ENCODE measurements at regions not wholly inside any gene's neighbourhood (a gene's known extent, or its start where the extent isn't known, plus 50 kb on each side); places are given as distances from the start of the nearest gene placed in this dataset.

DNA sequence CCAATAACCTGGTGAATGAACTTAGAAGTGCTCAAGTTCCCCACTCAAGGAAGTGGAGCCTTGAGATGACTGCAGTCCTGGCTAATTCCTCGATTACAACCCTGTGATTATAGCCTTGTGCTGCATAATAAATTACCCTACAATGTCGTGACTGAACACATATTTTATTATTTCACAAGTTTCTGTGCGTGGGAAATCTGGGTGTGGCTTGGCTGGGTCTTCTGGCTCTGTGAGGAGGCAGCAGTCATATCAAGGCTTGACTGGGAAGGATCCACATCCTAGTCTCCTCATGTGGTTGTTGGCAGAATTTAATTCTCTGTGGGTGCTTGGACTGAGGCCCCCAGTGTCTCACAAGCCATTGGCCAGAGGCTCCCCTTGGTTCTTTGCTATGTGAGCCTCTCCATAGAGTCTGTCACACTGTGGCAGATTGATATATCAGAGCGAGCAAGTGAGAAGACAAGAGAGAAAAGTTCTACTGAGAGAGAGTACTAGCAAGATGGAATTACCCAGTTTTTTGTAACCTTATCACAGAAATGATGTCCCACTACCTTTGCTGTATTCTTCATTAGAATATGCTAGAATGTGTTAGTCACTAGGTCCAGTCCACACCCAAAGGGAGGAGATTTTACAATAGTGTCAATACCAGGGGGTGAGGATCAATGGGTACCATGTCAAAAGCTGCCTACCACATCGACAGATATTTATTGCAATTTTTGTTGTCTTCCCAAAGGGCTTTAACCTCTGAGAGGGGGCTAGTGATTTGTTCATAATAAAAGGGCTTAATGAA, 102.8 kb upstream of the TBC1D5 start:
- H3K27me3 ChIP-seq = no peaks in the 10 kb centered on the region
- H3K4me3 ChIP-seq = no peak overlapping the region
- no peaks in the 10 kb centered on the region for H3K36me3 ChIP-seq
- TF ChIP-seq, protein P1, sequence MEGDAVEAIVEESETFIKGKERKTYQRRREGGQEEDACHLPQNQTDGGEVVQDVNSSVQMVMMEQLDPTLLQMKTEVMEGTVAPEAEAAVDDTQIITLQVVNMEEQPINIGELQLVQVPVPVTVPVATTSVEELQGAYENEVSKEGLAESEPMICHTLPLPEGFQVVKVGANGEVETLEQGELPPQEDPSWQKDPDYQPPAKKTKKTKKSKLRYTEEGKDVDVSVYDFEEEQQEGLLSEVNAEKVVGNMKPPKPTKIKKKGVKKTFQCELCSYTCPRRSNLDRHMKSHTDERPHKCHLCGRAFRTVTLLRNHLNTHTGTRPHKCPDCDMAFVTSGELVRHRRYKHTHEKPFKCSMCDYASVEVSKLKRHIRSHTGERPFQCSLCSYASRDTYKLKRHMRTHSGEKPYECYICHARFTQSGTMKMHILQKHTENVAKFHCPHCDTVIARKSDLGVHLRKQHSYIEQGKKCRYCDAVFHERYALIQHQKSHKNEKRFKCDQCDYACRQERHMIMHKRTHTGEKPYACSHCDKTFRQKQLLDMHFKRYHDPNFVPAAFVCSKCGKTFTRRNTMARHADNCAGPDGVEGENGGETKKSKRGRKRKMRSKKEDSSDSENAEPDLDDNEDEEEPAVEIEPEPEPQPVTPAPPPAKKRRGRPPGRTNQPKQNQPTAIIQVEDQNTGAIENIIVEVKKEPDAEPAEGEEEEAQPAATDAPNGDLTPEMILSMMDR (IDR thresholded peaks at IDR 0.05) = no peak
- no peak for DNase-seq
- no peaks in the 10 kb centered on the region for H3K9me3 ChIP-seq
- H3K27ac ChIP-seq = no peak overlapping the region
- intact Hi-C loops (cut with DNase I; ENCODE audit: low total_unique reads) = loop anchor here (10.0 kb wide), 1 partner anchor 580 kb away; no protein-coding TSS in a partner anchor
- peaks cover 0 to 6% (median 2%) of the 10 kb centered on the region in 4 donors for H3K4me1 ChIP-seq
- WGBS, 5 donors = 54 to 59% (median 55%) methylated on average over 5 of the region's 5 CpGs

DNA sequence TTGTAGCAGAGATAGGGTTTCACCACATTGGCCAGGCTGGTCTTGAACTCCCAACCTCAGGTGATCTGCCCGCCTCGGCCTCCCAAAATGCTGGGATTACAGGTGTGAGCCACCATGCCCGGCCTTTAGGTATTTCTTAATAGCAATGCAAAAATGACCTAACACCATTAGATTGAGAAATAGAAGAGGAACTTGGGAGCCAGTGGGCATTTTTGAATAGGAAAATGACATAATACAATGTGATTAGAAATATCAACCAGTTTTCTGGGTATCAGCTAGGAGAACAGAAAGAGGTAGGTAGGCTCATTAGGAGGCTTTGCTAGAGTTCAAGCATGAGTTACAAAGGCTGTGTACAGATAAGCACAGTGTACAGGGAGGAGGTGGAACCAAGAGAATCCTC, 101.8 kb upstream of the TBC1D5 start:
- Histone ChIP-seq H3K4me3 (no peak overlapping the region), H3K36me3 (no peaks in the 10 kb centered on the region), H3K27ac (no peak overlapping the region), H3K27me3 (no peaks in the 10 kb centered on the region), H3K9me3 (no peaks in the 10 kb centered on the region), H3K4me1 (peaks cover 0 to 6% (median 2%) of the 10 kb centered on the region in 4 donors)
- 92 to 100% (median 95%) methylated on average over 3 of the region's 3 CpGs for WGBS, 5 donors
- TF ChIP-seq, protein P1 (IDR thresholded peaks at IDR 0.05) = no peak
- TF ChIP-seq EP300 (IDR thresholded peaks at IDR 0.05) (no peak), POLR2A (IDR thresholded peaks at IDR 0.05) (no peak), POLR2AphosphoS5 (IDR thresholded peaks at IDR 0.05) (no peak)
- intact Hi-C loops (cut with DNase I; ENCODE audit: low total_unique reads) = loop anchor here (5.0 to 10.0 kb wide), 2 partner anchors 412 to 579 kb away; no protein-coding TSS in a partner anchor
- no peak for DNase-seq

DNA sequence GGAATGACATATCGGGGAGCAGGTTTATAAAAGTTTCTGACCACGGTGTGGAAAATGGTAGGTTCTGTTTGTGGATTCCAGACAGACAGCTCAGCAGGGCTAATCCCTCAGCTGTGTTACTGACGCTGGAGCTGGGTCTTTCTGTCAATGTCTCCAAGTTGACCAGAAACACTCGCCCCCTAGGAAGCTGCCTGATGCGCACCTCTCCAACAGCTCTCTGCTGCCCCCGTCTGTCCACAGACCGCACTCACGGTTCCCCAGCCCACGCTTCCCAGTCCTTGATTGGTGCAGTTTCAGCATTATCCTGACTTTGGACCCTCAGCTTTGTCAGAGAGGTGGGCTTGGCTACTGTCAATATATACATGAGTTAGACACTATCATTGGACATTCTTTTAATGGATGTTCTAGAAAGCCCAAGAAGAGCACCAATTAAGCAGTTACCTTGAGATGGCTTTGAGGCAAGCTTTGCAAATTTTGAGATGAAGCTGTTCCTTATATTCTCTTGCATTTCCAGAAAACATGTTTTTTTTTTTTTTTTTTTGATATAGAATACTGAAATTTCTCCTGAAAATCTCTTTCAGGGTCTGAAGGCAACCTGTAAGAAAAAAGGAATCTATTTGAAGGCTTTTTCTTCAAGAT, 98.9 kb upstream of the TBC1D5 start:
- Histone ChIP-seq H3K27ac (no peak overlapping the region), H3K4me1 (peaks cover 0 to 4% (median 1%) of the 10 kb centered on the region in 4 donors), H3K9me3 (no peaks in the 10 kb centered on the region), H3K4me3 (no peak overlapping the region), H3K27me3 (peaks cover 0 to 3% (median 0%) of the 10 kb centered on the region in 3 donors), H3K36me3 (no peaks in the 10 kb centered on the region)
- 11 to 16% (median 13%) methylated on average over 8 to 9 of the region's 9 CpGs for WGBS, 5 donors
- peak; percentile 74 to 86 for DNase-seq
- intact Hi-C loops (cut with DNase I; ENCODE audit: low total_unique reads) = loop anchor here (5.0 to 10.0 kb wide), 2 partner anchors 409 to 577 kb away; no protein-coding TSS in a partner anchor
- TF ChIP-seq EP300 (IDR thresholded peaks at IDR 0.05) = no peak
- TF ChIP-seq, protein P1 (IDR thresholded peaks at IDR 0.05) = peak in 5 of 7 experiments; percentile 82 to 89 (median 85)

DNA sequence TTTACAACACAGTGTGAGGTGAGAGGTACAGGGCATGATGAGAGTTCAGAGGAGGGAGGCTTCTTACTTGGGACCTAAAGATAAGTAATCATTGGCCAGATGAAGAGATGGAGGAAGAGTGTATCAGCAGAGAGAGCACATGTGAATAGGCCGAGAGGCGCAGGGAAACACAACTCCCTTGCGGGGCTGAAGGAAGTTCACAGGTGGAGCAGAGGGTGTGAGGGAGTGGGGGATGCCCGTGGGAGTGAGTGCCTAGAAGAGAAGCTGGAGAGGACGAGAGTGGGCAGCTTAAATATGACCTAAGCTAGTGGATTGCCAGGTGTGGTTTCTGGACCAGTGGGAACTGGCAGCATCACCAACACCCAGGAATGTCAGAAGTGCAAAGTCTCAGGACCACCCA, 98.2 kb upstream of the TBC1D5 start:
- intact Hi-C loops (cut with DNase I; ENCODE audit: low total_unique reads) = loop anchor here (5.0 to 10.0 kb wide), 2 partner anchors 408 to 576 kb away; no protein-coding TSS in a partner anchor
- Histone ChIP-seq H3K27me3 (peaks cover 0 to 3% (median 0%) of the 10 kb centered on the region in 3 donors), H3K4me3 (no peak overlapping the region), H3K4me1 (peaks cover 0 to 4% (median 0%) of the 10 kb centered on the region in 4 donors), H3K27ac (no peak overlapping the region), H3K9me3 (no peaks in the 10 kb centered on the region), H3K36me3 (no peaks in the 10 kb centered on the region)
- no peak for DNase-seq
- WGBS, 5 donors = 78 to 81% (median 79%) methylated on average over 5 of the region's 5 CpGs
- TF ChIP-seq POLR2A (IDR thresholded peaks at IDR 0.05) (no peak), EP300 (IDR thresholded peaks at IDR 0.05) (no peak)

Data from stomach (tissue), 8 donors.